SK-N-SH treated with all-trans-retinoic acid at 6 μM for 48 hours (cell line): ENCODE measurements at regions not wholly inside any gene's neighbourhood (a gene's known extent, or its start where the extent isn't known, plus 50 kb on each side); places are given as distances from the start of the nearest gene placed in this dataset.

Experiments used
- ATAC-seq: fragments of 200-7000 bp; cut with Tn5 transposase; 3 replicates; pipeline ENCODE4 v1.9.1; 2020; ENCODE audit warnings: mild to moderate bottlenecking, moderate library complexity
- ARNTL ChIP-seq: fragments of 450-650 bp; formaldehyde crosslinking; IDR thresholded peaks from 2 replicates; pipeline ENCODE4 v1.5.0; 2020; ENCODE audit warnings: low read depth, mild to moderate bottlenecking, moderate library complexity, borderline replicate concordance
- BACH2 ChIP-seq: fragments of 250-450 bp; sonication (Bioruptor Pico); IDR thresholded peaks from 2 replicates; pipeline ENCODE4 v1.9.0; 2021; ENCODE audit warnings: mild to moderate bottlenecking, borderline replicate concordance
- CSDC2 ChIP-seq: fragments of 250-450 bp; sonication (Bioruptor Pico); IDR thresholded peaks from 2 replicates; pipeline ENCODE4 v1.5.0; 2020; ENCODE audit warnings: mild to moderate bottlenecking, moderate library complexity
- ESRRG ChIP-seq: fragments of 250-450 bp; sonication (Bioruptor Pico); IDR thresholded peaks from 2 replicates; pipeline ENCODE4 v1.6.1; 2021; ENCODE audit warnings: mild to moderate bottlenecking
- GLIS3 ChIP-seq: fragments of 250-450 bp; sonication (Bioruptor Pico); IDR thresholded peaks from 2 replicates; pipeline ENCODE4 v1.5.0; 2020; ENCODE audit warnings: mild to moderate bottlenecking, moderate library complexity
- PPARA ChIP-seq: fragments of 250-450 bp; sonication (Bioruptor Pico); IDR thresholded peaks from 2 replicates; pipeline ENCODE4 v1.5.0; 2020; ENCODE audit warnings: mild to moderate bottlenecking, borderline replicate concordance
- RARB ChIP-seq: fragments of 250-450 bp; sonication (Bioruptor Pico); IDR thresholded peaks from 2 replicates; pipeline ENCODE4 v1.8.0; 2021; ENCODE audit warnings: mild to moderate bottlenecking, moderate library complexity
- SNAI2 ChIP-seq: fragments of 250-450 bp; sonication (Bioruptor Pico); IDR thresholded peaks from 2 replicates; pipeline ENCODE4 v1.5.0; 2020; ENCODE audit warnings: mild to moderate bottlenecking, moderate library complexity
- TCF4 ChIP-seq: fragments of 250-450 bp; sonication (Bioruptor Pico); IDR thresholded peaks from 2 replicates; pipeline ENCODE4 v1.8.0; 2021; ENCODE audit warnings: mild to moderate bottlenecking, moderate library complexity, borderline replicate concordance
- TOX ChIP-seq: fragments of 250-450 bp; sonication (Bioruptor Pico); IDR thresholded peaks from 2 replicates; pipeline ENCODE4 v1.8.0; 2021; ENCODE audit warnings: mild to moderate bottlenecking, moderate library complexity, borderline replicate concordance
- ZFP3 ChIP-seq: fragments of 250-450 bp; sonication (Bioruptor Pico); IDR thresholded peaks from 2 replicates; pipeline ENCODE4 v1.5.0; 2020; ENCODE audit warnings: mild to moderate bottlenecking, moderate library complexity
- ZFP30 ChIP-seq: fragments of 450-650 bp; formaldehyde crosslinking; IDR thresholded peaks from 2 replicates; pipeline ENCODE4 v1.5.0; 2022; ENCODE audit warnings: mild to moderate bottlenecking, moderate library complexity
- ZNF565 ChIP-seq: fragments of 450-650 bp; formaldehyde crosslinking; conservative IDR thresholded peaks from 2 replicates; pipeline ENCODE4 v1.5.0; 2020; ENCODE audit warnings: low read depth, mild to moderate bottlenecking, moderate library complexity
- ZNF70 ChIP-seq: fragments of 450-650 bp; formaldehyde crosslinking; IDR thresholded peaks from 2 replicates; pipeline ENCODE4 v1.5.0; 2020; ENCODE audit warnings: mild to moderate bottlenecking, moderate library complexity
- TF ChIP-seq, protein P1 (sequence below): fragments of 250-450 bp; sonication (Bioruptor Pico); IDR thresholded peaks from 2 replicates; pipeline ENCODE4 v1.5.1; 2021; ENCODE audit warnings: mild to moderate bottlenecking, moderate library complexity
- TF ChIP-seq, protein P2 (sequence below): fragments of 250-450 bp; sonication (Bioruptor Pico); IDR thresholded peaks from 2 replicates; pipeline ENCODE4 v1.5.1; 2020; ENCODE audit warnings: low read depth, mild to moderate bottlenecking, moderate library complexity
- TF ChIP-seq, protein P3 (sequence below): fragments of 250-450 bp; sonication (Bioruptor Pico); IDR thresholded peaks from 2 replicates; pipeline ENCODE4 v1.8.0; 2021; ENCODE audit warnings: low read depth, mild to moderate bottlenecking, moderate library complexity, borderline replicate concordance
- TF ChIP-seq, protein P4 (sequence below): fragments of 250-450 bp; sonication (Bioruptor Pico); IDR thresholded peaks from 2 replicates; pipeline ENCODE4 v1.5.0; 2020; ENCODE audit warnings: mild to moderate bottlenecking, moderate library complexity
- TF ChIP-seq, protein P5 (sequence below): fragments of 250-450 bp; sonication (Bioruptor Pico); IDR thresholded peaks from 2 replicates; pipeline ENCODE4 v1.8.0; 2020; ENCODE audit warnings: mild to moderate bottlenecking, moderate library complexity, borderline replicate concordance

DNA sequence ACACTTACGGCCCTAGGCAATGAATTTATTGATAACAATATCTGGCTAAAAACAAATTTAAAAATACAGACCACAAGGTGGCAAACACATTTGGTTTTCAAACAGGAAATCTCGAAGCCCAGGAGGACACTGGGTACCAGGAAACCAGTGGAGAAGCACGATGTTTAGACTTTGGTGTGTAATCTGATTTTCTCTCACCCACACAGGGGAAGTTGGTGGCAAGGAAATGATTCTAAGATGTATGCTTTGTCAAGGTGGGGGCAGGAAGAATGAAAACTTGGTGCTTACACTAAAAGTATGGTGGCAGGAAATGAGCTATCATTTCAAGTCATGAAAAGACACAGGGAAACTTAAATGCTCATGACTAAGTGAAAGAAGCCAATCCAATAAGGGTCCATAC, 113.2 kb upstream of the ANKRD1 start:
- no peak for ATAC-seq
- no peak for TF ChIP-seq BACH2 (CRISPR knock-in tag)
- TF ChIP-seq ZNF565 (CRISPR knock-in tag): no peak
- TF ChIP-seq, protein P1, sequence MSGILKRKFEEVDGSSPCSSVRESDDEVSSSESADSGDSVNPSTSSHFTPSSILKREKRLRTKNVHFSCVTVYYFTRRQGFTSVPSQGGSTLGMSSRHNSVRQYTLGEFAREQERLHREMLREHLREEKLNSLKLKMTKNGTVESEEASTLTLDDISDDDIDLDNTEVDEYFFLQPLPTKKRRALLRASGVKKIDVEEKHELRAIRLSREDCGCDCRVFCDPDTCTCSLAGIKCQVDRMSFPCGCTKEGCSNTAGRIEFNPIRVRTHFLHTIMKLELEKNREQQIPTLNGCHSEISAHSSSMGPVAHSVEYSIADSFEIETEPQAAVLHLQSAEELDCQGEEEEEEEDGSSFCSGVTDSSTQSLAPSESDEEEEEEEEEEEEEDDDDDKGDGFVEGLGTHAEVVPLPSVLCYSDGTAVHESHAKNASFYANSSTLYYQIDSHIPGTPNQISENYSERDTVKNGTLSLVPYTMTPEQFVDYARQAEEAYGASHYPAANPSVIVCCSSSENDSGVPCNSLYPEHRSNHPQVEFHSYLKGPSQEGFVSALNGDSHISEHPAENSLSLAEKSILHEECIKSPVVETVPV (CRISPR knock-in tag): no peak
- TF ChIP-seq ZNF70 (CRISPR knock-in tag): no peak
- no peak for TF ChIP-seq GLIS3 (CRISPR knock-in tag)
- TF ChIP-seq, protein P2, sequence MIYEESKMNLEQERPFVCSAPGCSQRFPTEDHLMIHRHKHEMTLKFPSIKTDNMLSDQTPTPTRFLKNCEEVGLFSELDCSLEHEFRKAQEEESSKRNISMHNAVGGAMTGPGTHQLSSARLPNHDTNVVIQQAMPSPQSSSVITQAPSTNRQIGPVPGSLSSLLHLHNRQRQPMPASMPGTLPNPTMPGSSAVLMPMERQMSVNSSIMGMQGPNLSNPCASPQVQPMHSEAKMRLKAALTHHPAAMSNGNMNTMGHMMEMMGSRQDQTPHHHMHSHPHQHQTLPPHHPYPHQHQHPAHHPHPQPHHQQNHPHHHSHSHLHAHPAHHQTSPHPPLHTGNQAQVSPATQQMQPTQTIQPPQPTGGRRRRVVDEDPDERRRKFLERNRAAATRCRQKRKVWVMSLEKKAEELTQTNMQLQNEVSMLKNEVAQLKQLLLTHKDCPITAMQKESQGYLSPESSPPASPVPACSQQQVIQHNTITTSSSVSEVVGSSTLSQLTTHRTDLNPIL (CRISPR knock-in tag): no peak
- no peak for TF ChIP-seq RARB (CRISPR knock-in tag)
- no peak for TF ChIP-seq SNAI2
- TF ChIP-seq ESRRG: no peak
- TF ChIP-seq PPARA: no peak
- TF ChIP-seq, protein P3, sequence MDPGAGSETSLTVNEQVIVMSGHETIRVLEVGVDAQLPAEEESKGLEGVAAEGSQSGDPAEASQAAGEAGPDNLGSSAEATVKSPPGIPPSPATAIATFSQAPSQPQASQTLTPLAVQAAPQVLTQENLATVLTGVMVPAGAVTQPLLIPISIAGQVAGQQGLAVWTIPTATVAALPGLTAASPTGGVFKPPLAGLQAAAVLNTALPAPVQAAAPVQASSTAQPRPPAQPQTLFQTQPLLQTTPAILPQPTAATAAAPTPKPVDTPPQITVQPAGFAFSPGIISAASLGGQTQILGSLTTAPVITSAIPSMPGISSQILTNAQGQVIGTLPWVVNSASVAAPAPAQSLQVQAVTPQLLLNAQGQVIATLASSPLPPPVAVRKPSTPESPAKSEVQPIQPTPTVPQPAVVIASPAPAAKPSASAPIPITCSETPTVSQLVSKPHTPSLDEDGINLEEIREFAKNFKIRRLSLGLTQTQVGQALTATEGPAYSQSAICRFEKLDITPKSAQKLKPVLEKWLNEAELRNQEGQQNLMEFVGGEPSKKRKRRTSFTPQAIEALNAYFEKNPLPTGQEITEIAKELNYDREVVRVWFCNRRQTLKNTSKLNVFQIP: no peak
- no peak for TF ChIP-seq ZFP30 (CRISPR knock-in tag)
- TF ChIP-seq TOX (CRISPR knock-in tag): no peak
- no peak for TF ChIP-seq CSDC2 (CRISPR knock-in tag)
- TF ChIP-seq, protein P4, sequence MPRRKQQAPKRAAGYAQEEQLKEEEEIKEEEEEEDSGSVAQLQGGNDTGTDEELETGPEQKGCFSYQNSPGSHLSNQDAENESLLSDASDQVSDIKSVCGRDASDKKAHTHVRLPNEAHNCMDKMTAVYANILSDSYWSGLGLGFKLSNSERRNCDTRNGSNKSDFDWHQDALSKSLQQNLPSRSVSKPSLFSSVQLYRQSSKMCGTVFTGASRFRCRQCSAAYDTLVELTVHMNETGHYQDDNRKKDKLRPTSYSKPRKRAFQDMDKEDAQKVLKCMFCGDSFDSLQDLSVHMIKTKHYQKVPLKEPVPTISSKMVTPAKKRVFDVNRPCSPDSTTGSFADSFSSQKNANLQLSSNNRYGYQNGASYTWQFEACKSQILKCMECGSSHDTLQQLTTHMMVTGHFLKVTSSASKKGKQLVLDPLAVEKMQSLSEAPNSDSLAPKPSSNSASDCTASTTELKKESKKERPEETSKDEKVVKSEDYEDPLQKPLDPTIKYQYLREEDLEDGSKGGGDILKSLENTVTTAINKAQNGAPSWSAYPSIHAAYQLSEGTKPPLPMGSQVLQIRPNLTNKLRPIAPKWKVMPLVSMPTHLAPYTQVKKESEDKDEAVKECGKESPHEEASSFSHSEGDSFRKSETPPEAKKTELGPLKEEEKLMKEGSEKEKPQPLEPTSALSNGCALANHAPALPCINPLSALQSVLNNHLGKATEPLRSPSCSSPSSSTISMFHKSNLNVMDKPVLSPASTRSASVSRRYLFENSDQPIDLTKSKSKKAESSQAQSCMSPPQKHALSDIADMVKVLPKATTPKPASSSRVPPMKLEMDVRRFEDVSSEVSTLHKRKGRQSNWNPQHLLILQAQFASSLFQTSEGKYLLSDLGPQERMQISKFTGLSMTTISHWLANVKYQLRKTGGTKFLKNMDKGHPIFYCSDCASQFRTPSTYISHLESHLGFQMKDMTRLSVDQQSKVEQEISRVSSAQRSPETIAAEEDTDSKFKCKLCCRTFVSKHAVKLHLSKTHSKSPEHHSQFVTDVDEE (CRISPR knock-in tag): no peak
- no peak for TF ChIP-seq TCF4 (CRISPR knock-in tag)
- no peak for TF ChIP-seq ARNTL (CRISPR knock-in tag)

DNA sequence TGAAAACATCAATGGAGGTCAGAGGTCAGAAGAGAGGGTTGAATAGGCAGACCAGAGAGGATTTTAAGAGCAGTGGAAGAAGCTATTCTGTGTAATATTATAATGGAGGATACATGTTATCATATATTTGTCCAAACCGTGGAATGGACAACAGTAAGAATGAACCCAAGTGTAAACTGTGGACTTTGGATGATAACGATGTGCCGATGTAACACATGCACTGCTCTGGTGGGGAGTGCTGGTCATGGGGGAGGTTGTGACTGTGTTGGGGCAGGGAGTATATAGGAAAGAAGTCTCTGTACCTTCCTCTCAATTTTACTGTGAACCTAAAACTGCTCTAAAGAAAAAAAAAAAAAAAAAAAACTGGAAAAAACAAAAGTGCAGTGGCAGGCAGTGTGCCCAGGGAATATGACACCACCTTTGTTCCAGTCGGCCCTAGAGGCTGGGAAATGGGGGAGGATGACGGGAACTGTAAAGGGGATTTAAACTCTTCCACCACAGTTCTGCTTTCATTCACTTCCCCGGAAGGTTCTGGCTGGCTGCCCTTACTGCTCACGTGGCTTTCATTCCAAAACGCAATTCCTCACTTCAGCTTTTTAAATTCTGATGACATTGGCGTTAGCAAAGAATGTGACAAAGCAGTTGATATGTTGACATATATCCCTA, 113.7 kb upstream of the ANKRD1 start:
- ATAC-seq: peak; percentile 75
- TF ChIP-seq, protein P5, sequence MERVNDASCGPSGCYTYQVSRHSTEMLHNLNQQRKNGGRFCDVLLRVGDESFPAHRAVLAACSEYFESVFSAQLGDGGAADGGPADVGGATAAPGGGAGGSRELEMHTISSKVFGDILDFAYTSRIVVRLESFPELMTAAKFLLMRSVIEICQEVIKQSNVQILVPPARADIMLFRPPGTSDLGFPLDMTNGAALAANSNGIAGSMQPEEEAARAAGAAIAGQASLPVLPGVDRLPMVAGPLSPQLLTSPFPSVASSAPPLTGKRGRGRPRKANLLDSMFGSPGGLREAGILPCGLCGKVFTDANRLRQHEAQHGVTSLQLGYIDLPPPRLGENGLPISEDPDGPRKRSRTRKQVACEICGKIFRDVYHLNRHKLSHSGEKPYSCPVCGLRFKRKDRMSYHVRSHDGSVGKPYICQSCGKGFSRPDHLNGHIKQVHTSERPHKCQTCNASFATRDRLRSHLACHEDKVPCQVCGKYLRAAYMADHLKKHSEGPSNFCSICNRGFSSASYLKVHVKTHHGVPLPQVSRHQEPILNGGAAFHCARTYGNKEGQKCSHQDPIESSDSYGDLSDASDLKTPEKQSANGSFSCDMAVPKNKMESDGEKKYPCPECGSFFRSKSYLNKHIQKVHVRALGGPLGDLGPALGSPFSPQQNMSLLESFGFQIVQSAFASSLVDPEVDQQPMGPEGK (CRISPR knock-in tag): no peak
- no peak for TF ChIP-seq ZNF565 (CRISPR knock-in tag)
- no peak for TF ChIP-seq BACH2 (CRISPR knock-in tag)
- no peak for TF ChIP-seq SNAI2
- TF ChIP-seq ZNF70 (CRISPR knock-in tag): no peak
- TF ChIP-seq ESRRG: no peak
- TF ChIP-seq, protein P3: no peak
- TF ChIP-seq GLIS3 (CRISPR knock-in tag): no peak
- no peak for TF ChIP-seq ZFP3 (CRISPR knock-in tag)
- TF ChIP-seq, protein P1 (CRISPR knock-in tag): no peak
- TF ChIP-seq PPARA: no peak
